Neutrophil (primary cell): ENCODE measurements at regions not wholly inside any gene's neighbourhood (a gene's known extent, or its start where the extent isn't known, plus 50 kb on each side); places are given as distances from the start of the nearest gene placed in this dataset.

Experiments used
- H3K27ac ChIP-seq: fragments of 200-600 bp; sonication (generic); 2 replicates; pipeline ENCODE4 v1.5.1; 2016; ENCODE audit warnings: mild to moderate bottlenecking, moderate library complexity
- H3K27me3 ChIP-seq: fragments of 200-600 bp; sonication (generic); 2 replicates; pipeline ENCODE4 v1.6.0; 2016; ENCODE audit warnings: mild to moderate bottlenecking
- H3K36me3 ChIP-seq: fragments of 200-600 bp; sonication (generic); 2 replicates; pipeline ENCODE4 v1.5.1; 2017
- H3K4me1 ChIP-seq, 2 experiments: fragments of 200-600 bp in 1 of 2; sonication (generic) in 1 of 2; 1 replicate in 1 of 2; 2 replicates in 1 of 2; pipeline versions ENCODE4 v1.5.1 to v1.6.1; 2013 to 2016; ENCODE audit warnings: low read depth in 1 of 2, low read length in 1 of 2, mild to moderate bottlenecking in 1 of 2, moderate library complexity in 1 of 2; ENCODE audit not compliant: control insufficient read depth in 1 of 2, insufficient read depth in 1 of 2
- H3K4me3 ChIP-seq, 2 experiments: fragments of 200-600 bp in 1 of 2; sonication (generic) in 1 of 2; 1 replicate in 1 of 2; 2 replicates in 1 of 2; pipeline ENCODE4 v1.5.1; 2013 to 2016; ENCODE audit warnings: low read depth in 1 of 2, low read length in 1 of 2, mild to moderate bottlenecking in 1 of 2, moderate library complexity in 1 of 2
- H3K9me3 ChIP-seq: fragments of 200-600 bp; sonication (generic); 2 replicates; pipeline ENCODE4 v1.5.1; 2016
- TF ChIP-seq, protein P1 (sequence below): fragments of 200-600 bp; sonication (generic); IDR thresholded peaks from 2 replicates; pipeline ENCODE4 v1.5.1; 2016; ENCODE audit warnings: antibody characterized with exemption

DNA sequence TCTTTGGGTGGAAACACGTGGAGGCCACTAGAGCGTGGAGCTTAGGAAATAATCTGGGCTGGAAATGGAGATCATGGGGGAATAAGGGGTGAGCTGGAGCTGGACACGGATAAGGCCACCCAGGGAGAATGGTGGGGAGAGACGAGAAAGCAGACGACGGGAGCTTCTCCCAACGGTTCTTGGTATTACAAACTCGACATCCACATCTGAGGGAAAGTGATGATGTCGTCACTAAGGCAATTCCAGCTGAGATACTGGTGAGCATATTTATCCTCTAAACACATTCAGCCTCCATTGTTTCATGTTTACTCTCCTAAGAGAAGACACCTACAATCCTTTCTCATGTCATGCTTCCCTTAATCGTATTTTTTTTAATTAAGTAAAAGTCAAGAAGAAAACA lies 50.2 kb upstream of the SNX9 start:
- H3K27me3 ChIP-seq = peaks cover 9% of the 10 kb centered on the region
- peaks cover 0 to 6% of the 10 kb centered on the region in 2 experiments for H3K4me1 ChIP-seq
- no peaks in the 10 kb centered on the region for H3K9me3 ChIP-seq
- TF ChIP-seq, protein P1, sequence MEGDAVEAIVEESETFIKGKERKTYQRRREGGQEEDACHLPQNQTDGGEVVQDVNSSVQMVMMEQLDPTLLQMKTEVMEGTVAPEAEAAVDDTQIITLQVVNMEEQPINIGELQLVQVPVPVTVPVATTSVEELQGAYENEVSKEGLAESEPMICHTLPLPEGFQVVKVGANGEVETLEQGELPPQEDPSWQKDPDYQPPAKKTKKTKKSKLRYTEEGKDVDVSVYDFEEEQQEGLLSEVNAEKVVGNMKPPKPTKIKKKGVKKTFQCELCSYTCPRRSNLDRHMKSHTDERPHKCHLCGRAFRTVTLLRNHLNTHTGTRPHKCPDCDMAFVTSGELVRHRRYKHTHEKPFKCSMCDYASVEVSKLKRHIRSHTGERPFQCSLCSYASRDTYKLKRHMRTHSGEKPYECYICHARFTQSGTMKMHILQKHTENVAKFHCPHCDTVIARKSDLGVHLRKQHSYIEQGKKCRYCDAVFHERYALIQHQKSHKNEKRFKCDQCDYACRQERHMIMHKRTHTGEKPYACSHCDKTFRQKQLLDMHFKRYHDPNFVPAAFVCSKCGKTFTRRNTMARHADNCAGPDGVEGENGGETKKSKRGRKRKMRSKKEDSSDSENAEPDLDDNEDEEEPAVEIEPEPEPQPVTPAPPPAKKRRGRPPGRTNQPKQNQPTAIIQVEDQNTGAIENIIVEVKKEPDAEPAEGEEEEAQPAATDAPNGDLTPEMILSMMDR = no peak
- H3K4me3 ChIP-seq = no peak overlapping the region
- no peak overlapping the region for H3K27ac ChIP-seq
- H3K36me3 ChIP-seq = no peaks in the 10 kb centered on the region
